ENCODE measurements at regions not wholly inside any gene's neighbourhood (a gene's known extent, or its start where the extent isn't known, plus 50 kb on each side); places are given as distances from the start of the nearest gene placed in this dataset.
"Not testable (repeated sequence)": the region's sequence is repeated elsewhere in the genome, so short reads cannot be mapped to it uniquely, and the experiment has no call there.

DNA sequence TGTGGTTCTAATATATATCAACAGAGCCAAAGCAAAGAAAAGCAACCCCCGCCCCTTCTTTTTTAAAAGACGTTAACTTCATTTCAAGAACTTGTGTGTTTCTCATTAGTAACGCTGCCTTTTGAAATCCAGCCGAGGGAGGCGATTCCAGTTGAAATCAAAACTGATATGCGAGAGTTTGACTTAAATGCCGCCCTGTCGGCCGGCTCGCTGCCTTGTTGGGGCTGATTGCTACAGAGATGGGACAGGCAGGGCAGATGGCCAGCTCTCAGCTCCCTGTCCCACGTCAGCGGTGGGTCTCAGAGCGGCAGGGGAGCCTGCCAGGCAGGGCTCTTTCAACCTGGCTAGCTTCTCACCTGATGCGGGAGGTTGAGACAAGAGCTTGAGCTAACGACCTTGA, 51.9 kb upstream of the ALX4 start:
- DNase-seq (ENCODE audit: low spot score), result no peak

DNA sequence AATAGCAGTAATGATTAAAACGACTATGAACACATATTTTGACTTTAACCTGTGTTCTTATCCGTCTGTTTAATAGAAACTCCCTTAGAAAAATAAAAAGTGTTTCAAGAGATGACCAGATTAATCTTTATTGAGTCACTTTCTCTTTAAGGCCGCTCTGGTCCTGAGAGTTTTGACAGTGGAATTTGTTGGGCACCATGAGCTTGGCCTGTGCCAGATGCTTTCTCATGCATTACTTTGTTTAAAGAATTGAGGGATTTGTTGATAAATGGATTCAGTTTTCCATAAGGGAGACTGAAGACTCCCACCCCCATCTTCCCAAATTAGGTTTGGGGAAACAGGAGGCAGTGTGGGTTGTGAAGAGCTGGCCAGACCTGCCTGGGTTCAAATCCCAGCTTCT, 53.2 kb upstream of the ALX4 start:
- no peak for DNase-seq (ENCODE audit: low spot score)

DNA sequence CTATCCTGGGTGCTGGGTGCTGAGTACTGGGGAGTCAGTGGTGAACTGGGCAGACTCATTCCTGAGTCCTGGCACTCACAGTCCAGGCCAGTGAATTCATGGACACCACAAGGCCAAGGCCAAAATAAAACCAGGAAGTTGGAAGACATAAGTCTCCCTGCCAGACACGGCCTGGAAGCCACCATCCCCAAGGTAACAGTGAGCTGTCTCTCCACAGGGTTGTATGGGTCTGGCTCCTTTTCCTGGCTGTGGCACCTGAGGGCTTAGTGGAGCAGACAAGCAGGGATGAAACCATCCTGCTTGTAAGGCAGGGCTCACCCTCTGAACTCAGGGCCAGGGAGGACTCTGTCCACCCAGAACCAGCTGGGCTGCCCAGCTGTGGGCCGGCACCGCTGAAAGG, 54.7 kb upstream of the ALX4 start:
- DNase-seq (ENCODE audit: low spot score), result no peak

DNA sequence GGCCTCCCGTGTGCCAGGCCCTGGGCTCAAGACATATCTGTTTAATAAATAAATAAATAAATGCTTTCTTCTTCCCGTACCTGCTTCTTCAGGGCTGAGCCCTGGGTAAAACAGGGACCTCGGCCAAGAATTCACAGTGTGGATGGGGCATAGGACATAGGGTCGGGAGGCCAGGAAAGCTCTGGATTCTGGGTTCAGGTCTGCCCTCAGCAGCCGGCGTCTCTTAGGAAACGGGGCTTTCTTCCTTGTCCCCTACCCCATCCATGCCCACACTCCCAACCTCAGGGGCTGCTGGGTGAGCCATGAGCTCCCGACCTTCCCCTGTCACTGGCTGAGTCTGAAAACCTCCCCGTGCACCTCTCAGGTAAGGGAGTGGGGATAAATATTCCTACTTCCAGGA, 55.7 kb upstream of the ALX4 start:
- no peak for DNase-seq (ENCODE audit: low spot score)

DNA sequence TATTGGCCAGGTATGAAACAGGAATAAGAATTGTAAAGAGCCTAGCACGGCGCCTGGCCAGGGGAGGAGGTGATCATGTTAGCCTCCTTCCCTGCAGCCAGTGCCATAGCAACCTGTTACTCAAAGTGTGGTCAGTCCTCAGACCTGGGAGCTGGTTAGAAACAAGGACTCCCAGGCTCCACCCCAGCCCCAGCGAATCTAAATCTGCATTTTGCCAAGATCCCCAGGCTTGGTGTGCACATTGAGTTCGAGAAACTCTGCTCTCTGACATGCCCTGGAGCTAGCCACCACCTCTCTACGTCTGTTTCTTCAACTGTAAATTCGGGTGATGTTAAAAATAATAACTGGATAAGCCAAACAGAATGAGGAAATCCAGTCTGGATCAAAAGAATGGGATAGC, 56.1 kb upstream of the ALX4 start:
- no peak for DNase-seq (ENCODE audit: low spot score)

DNA sequence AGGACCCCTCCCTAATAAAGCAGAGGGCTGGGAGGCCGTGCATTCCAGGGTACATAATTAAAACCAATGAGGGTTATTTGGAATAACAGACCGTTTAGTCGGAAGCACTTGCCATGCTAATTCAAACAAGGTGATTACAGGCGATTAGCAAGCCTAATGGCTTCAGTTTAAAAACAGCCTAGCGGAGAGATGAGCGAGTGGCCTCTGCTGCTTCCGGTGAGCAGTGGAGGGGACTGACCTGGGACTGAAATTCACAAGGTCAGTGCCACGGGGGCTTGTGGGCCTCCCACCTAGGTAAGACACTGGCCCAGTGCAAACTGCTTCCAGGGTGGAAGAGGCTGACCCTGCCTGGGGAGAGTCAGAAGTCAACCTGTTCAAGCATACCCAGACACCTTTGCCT, 56.8 kb upstream of the ALX4 start:
- DNase-seq (ENCODE audit: low spot score), result no peak

DNA sequence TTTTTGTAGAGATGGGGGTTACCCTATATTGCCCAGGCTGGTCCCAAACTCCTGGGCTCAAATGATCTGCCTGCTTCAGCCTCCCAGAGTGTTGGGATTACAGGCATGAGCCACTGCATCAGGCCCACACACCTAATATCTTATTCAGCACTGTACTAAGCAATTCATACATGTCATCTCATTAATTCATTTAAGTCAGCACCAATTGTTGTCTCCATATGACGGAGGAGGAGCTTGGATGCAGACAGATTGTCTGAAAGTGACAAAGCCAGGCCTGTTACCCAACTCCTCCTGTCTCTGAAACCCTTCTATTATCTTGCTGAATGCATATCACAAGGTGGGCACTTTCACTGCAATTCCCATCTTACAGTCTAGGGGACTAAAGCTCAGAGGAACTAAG, 57.5 kb upstream of the ALX4 start:
- DNase-seq (ENCODE audit: low spot score), result no peak

DNA sequence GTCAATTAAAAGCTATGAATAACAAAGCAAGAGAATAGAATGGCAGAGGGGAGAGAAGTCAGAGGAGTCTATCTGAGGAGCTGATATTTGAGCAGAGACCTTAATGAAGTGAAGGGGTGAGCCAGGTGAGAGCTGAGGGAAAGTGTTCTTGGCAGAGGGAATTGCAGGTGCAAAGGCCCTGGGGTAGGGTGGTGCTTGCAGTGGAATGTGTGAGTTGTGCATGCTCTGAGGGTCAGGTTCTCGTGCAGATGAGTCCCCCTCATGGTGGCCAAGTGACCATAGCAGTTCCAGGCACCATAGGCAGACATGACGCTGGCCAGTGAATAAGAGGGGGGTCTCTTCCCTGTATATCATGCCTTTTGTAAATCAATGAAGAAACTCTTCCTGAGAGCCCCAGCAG, 58.9 kb upstream of the ALX4 start:
- no peak for DNase-seq (ENCODE audit: low spot score)

DNA sequence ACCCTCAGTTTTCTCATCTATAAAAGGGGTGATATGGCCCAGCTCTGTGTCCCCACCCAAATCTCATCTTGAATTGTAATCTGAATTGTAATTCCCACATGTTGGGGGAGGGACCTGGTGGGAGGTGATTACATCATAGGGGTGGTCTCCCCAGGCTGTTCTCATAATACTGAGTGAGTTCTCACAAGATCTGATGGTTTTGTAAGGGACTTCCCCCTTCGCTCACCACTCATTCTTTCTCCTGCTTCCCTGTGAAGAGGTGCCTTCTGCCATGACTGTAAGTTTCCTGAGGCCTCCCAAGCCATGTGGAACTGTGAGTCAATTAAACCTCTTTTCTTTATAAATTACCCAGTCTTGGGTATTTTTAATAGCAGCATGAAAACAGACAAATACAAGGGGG, 61.1 kb upstream of the ALX4 start:
- not testable (repeated sequence) for DNase-seq (ENCODE audit: low spot score)

DNA sequence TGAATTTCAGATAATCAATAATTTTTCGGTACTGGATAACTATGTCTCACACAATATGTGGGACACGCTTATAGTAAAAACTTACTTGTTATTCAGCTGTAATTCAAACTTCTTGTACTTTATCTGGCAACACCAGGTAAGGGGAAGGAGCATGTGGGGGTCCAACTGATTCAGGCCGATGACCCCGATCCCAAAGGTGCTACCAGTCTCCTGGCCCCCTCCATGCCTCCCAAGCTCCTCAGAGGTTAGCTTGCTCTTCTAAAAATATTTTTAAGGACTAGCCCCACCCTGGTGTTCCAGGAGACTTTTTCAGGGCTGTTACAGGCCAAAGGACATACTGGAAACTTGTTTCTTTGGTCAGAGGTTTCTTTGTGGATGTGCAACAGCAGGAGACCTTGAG, 61.8 kb upstream of the ALX4 start:
- DNase-seq (ENCODE audit: low spot score), result no peak

DNA sequence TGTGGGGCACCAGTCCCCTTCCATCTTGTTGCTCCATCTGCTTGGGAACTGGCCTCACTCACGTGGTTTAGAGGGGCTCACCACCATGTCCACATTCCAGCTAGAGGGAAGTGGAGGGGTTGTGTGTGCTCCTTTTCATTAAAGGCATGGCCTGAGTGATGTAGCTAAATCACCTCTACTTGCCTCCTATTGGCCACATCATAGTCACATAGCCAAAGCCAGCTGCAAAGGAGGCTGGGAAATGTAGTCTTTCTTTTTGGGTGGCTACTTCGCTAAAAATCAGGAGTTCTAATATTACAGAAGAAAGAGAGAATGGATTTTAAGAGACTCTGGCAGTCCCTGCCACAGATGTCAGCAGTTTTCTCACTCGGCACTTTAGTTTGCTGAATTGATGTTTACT, 63.0 kb upstream of the ALX4 start:
- DNase-seq (ENCODE audit: low spot score), result no peak

DNA sequence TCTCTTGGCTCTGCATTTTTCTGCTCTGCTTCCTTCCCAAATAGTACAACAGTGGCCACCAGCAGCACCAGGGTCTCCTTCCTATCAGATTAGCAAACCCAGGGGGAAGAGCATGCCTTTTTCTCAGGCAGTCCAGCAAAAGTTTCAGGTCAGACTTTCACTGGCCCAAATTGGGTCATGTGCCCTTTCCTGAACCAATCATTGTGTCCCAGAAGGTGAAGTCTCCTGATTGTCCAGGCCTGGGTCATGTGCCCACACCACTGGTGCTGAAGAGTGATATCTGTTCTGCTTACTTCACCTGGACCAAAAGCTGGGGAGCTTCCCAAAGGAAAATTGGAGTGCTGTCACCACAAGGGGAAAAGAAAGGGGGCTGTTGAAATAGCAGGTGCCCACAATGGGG, 64.1 kb upstream of the ALX4 start:
- no peak for DNase-seq (ENCODE audit: low spot score)

DNA sequence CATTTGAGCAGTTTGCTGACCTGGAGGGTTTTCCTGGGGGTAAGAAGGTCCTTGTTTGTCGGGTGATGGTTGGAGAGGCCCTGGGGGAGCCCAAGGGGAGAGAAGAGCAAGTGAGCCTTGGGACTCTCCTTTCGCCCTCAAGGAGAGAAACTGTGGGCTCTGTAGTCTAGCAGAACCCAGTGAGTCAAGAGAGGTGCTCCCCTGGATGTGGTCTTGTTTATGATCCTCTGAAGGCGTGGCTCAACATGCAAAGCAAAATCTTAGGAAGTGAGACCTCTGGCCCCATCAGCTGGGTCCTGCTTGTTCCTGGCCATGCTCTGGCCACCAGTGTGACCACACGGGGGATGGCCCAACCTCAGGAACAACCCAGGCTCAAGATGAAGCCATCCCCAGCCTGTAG, 66.5 kb upstream of the ALX4 start:
- DNase-seq (ENCODE audit: low spot score), result no peak

DNA sequence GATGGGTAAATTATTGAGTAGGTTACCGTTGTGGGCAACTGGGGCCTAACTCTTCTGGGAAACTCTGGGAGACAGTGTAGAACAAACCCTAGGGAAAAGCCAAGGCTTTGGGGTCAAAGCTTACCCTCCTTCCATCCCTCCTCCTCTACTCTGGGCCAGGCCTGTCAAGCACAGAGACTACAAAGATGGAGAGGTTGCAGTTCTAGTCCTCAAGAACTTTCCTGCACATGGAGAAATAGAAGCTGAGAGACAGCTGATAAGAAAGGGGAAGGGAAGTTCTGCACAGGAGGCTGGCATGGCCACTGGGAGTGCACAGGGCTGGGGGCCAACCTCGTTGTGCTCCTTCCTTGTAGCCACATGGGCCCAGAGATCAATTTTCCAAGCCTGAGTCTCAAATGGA, 67.2 kb upstream of the ALX4 start:
- no peak for DNase-seq (ENCODE audit: low spot score)

DNA sequence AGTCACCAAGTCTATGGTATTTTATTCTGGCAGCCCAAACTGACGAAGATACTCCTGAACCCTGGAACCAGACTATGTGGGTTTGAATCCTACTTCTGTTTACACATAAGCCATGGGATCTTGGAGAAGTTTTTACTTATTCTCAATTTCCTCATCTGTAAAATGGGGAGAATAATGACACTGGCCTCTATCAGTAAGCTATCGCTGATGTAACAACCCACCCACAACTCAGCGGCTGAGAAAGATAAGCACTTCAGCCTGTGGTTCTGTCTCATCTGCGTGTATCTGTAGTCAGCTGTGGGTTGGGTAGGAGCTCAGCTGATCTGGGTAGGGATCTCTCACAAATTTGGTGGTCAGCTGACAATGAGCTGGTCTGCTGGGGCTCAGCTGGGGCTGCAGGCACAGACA, 68.0 kb upstream of the ALX4 start:
- no peak for DNase-seq (ENCODE audit: low spot score)

DNA sequence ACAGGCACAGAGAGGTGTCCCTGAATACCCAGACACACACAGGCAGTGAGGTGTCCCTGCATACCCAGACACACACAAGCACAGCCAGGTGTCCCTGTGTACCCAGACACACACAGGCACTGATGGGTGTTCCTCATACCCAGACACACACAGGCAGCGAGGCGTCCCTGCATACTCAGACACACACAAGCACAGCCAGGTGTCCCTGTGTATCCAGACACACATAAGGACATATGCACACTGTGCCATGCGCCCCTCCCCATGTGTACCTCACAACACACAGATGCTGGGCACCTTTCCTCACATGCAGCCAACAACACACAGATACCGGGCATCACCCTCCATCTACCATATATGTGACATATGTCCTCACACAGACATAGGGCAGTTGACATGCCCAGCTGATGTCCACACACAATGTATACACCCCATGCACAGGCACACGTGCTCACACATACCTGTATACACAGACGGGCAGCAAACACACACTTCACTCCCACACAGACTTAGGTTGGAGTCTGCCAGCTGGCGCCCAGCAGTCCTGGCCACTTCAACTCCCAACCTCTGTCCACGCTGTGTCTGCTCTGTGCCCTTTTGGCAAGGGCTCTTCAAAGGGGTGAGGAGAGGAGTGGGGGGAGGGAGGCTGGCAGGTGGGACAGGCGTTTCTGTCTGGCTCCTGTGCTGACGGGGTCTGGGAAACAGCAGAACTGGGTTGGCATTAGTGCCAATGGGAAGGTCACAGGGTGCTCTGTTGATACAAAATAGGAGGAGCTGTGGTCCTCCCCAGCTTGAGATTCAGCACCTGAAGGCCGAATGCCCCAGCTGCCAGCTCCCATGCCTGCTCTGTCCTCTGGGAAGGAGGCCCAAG, 69.4 kb upstream of the ALX4 start:
- DNase-seq (ENCODE audit: low spot score), result no peak

DNA sequence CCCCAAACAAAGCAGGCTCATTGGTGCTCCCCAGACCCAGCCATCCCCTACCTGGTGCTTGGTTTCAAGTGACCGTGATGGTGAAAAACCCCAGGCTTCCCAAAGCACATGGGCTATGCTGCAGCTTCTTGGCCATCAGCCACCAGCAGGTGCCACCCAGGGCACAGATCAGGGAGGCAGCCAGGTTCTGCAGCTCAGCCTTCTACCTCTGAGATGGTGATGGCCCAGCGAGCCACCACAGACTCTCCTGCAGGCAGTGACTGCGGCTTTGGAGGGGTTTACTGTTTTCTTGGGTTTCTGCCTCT, 70.0 kb upstream of the ALX4 start:
- DNase-seq (ENCODE audit: low spot score), result no peak

DNA sequence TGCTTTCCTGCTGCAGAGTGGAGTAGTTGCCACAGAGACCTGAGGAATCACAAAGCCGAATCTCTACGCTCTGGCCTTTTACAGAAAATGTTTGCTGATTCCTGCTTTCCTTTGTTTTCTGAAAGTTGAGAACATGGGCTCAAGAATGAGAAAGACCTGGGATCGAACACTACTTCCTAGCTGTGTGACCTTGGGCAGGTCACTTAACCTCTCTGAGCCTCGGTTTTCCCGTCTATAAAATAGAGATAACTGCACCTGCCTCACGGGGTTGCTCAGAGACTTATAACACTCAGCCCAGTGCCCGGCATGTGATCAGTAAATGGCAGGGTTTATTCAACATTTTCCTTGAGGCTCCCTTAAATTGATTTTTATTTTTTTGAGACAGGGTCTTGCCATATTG, 70.9 kb upstream of the ALX4 start:
- no peak for DNase-seq (ENCODE audit: low spot score)

DNA sequence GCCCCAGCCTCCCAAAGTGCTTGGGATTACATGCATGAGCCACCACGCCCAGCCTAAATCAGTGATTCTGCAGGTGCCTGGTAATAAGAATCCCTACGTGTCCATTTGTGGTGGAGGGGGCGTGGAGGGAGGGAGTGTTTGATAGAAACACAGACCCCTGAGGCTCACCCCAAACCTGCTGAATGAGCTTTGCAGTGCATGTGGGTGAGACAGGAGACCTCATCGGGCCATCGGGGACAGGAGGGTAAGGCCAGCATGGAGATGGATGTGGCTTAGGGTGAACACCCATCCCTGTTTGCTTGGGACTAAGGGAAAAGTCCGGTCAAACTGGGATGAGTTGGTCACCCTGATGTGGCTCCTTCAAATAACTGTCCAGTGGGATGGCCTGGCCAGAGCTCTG, 71.3 kb upstream of the ALX4 start:
- no peak for DNase-seq (ENCODE audit: low spot score)

DNA sequence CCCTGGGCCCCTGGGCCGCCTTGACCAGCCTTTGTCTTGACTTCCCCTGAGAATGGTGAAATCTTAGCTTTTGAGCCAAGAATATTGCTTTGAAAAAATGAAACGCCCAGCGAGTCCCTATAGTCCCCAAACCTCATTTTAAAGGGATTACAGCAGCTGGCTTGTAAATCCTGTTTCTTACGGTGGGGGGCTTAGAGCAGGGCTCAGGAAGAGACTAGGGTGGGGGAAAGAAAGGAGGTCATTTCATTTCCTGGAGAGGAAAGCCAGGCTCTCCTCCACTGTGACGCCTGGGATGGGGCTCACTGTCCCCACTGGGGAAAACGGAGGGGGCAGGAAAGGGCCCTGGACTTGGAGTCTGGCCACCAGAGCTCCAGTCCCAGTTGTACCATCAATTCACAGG, 72.2 kb upstream of the ALX4 start:
- no peak for DNase-seq (ENCODE audit: low spot score)

DNA sequence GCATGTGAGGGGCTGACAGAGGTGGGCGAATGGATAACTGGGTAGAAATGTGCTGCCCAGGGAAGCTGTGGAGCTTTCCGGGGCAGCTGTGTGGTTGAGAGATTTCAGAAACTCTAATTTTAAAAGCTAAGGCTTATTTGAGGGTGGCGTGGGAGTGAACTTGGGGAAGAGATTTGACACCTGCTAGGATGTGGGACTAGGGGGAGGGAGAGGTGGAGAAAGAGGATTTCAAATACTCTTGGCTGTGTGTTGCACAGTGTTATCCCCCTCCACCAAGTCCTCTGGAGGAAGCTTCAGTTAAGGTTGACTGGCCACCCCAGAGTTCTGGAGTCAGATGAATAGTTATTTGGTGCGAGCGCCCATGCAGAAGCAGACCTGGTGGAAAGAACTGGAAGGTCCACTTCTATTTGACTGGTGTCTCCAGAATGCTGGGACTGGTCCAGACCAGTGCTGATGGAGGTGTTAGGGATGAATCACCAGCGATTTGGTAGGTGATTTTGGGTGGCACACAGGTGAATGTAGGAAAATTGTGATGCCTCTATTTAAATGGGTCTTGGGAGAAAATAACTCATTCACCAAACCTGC, 72.8 kb upstream of the ALX4 start:
- peak; percentile 40 for DNase-seq (ENCODE audit: low spot score)

DNA sequence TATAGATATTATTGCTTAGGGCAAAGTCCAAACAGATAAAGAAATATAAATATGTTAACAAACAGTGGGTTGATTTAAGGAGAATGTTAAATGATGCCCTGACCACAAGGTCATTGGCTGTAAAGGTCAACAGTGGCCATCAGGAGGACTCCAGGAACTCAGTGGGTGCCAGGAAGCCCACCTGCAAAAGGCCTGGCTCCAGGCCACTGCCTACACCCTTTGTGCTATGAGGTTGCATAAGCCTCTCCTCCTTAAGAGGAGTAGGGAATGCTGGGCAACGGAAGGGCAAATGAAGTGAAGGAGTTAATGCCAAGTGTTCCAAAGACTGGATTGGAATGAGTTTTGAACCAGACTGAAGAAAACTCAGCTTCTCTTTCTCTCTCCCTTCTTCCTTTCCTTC, 73.3 kb upstream of the ALX4 start:
- no peak for DNase-seq (ENCODE audit: low spot score)

DNA sequence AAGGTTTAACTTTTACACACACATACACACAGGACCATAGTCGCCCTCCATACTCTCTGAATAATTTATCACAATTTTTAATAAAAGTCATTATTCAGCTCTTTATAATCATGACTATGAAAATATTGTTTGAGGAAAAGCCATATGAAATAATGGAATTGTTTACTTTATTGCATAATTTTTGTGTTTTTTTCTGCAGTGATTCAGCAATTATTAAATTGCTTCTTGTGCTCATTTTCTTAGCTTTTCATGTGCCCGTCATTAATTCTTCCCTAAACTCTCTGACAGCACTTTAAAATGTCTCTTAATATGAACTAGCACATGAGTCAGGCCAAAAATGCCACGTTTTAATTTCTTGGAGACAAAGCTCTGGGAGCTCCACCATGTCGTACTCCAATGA, 77.5 kb upstream of the ALX4 start:
- DNase-seq (ENCODE audit: low spot score), result no peak

DNA sequence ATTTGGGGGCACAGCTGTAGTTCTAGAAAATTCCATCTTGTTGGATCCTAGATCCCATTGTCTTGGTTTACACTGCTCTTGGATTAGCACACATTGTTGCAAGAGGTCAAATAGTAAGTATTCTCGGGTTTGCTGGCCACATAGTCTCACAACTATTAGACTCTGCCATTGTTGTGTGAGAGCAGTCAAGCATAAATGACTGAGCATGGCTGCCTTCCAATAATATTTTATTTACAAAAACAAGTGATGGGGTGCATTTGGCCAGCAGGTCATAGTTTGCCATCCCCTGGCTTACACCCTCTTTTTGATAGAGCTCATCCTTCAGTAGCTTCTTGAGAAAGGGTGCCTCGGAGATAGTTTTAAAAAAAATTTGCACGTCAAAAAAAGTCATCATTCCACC, 77.9 kb upstream of the ALX4 start:
- DNase-seq (ENCODE audit: low spot score), result no peak
